HEK293T (cell line): ENCODE measurements at regions not wholly inside any gene's neighbourhood (a gene's known extent, or its start where the extent isn't known, plus 50 kb on each side); places are given as distances from the start of the nearest gene placed in this dataset.

ENCODE experiments used
- CTCF ChIA-PET: fragments of 350-600 bp; formaldehyde crosslinking; extraction: SDS; loops from one replicate; lab custom pipeline; 2021; ENCODE audit warnings: antibody characterized with exemption, inconsistent platforms; lab: Yijun Ruan, JAX
- POLR2A ChIA-PET: fragments of 350-600 bp; formaldehyde crosslinking; extraction: SDS; loops from one replicate; lab custom pipeline; 2020; ENCODE audit warnings: antibody characterized with exemption, inconsistent platforms; lab: Yijun Ruan, JAX
- DNase-seq: peaks from one replicate; pipeline ENCODE4 v3.0.0; 2012; ENCODE audit warnings: mixed read lengths; ENCODE audit errors: extremely low spot score
- ARNT ChIP-seq: fragments of 450-650 bp; IDR thresholded peaks from 2 replicates; pipeline ENCODE4 v1.6.1; 2017; ENCODE audit warnings: mild to moderate bottlenecking
- BHLHE40 ChIP-seq: fragments of 450-650 bp; IDR thresholded peaks from 2 replicates; pipeline ENCODE4 v1.6.1; 2016; ENCODE audit warnings: mild to moderate bottlenecking, moderate library complexity, borderline replicate concordance
- CTBP1 ChIP-seq: fragments of 450-650 bp; IDR thresholded peaks from 2 replicates; pipeline ENCODE4 v1.6.1; 2016; ENCODE audit warnings: borderline replicate concordance
- ELF4 ChIP-seq: fragments of 450-650 bp; IDR thresholded peaks from 2 replicates; pipeline ENCODE4 v1.6.1; 2017; ENCODE audit warnings: antibody characterized with exemption
- FOXA1 ChIP-seq: fragments of 450-650 bp; IDR thresholded peaks from 2 replicates; pipeline ENCODE4 v1.6.1; 2016; ENCODE audit warnings: mild to moderate bottlenecking
- FOXK2 ChIP-seq: fragments of 450-650 bp; IDR thresholded peaks from 2 replicates; pipeline ENCODE4 v1.6.1; 2016; ENCODE audit warnings: mild to moderate bottlenecking
- FOXM1 ChIP-seq: fragments of 450-650 bp; IDR thresholded peaks from 2 replicates; pipeline ENCODE4 v1.6.1; 2017; ENCODE audit warnings: mild to moderate bottlenecking, borderline replicate concordance
- HDGF ChIP-seq: fragments of 450-650 bp; IDR thresholded peaks from 2 replicates; pipeline ENCODE4 v1.6.1; 2017; ENCODE audit warnings: antibody characterized with exemption, borderline replicate concordance
- L3MBTL2 ChIP-seq: fragments of 450-650 bp; conservative IDR thresholded peaks from 2 replicates; pipeline ENCODE4 v1.6.1; 2016; ENCODE audit warnings: mild to moderate bottlenecking
- LEF1 ChIP-seq: fragments of 450-650 bp; IDR thresholded peaks from 2 replicates; pipeline ENCODE4 v1.6.1; 2017; ENCODE audit warnings: mild to moderate bottlenecking, borderline replicate concordance
- NFRKB ChIP-seq: fragments of 450-650 bp; IDR thresholded peaks from 2 replicates; pipeline ENCODE4 v1.6.1; 2016; ENCODE audit warnings: mild to moderate bottlenecking, moderate library complexity
- SP1 ChIP-seq: fragments of 450-650 bp; IDR thresholded peaks from 2 replicates; pipeline ENCODE4 v1.6.1; 2017
- SUZ12 ChIP-seq: fragments of 450-650 bp; IDR thresholded peaks from 2 replicates; pipeline ENCODE4 v1.6.1; 2016; ENCODE audit warnings: mild to moderate bottlenecking
- TARDBP ChIP-seq: fragments of 450-650 bp; IDR thresholded peaks from 2 replicates; pipeline ENCODE4 v1.6.1; 2016
- ZNF384 ChIP-seq: fragments of 450-650 bp; IDR thresholded peaks from 2 replicates; pipeline ENCODE4 v1.6.1; 2016
- TF ChIP-seq, protein P1 (sequence below): fragments of 450-650 bp; IDR thresholded peaks from 2 replicates; pipeline ENCODE4 v1.6.1; 2016

DNA sequence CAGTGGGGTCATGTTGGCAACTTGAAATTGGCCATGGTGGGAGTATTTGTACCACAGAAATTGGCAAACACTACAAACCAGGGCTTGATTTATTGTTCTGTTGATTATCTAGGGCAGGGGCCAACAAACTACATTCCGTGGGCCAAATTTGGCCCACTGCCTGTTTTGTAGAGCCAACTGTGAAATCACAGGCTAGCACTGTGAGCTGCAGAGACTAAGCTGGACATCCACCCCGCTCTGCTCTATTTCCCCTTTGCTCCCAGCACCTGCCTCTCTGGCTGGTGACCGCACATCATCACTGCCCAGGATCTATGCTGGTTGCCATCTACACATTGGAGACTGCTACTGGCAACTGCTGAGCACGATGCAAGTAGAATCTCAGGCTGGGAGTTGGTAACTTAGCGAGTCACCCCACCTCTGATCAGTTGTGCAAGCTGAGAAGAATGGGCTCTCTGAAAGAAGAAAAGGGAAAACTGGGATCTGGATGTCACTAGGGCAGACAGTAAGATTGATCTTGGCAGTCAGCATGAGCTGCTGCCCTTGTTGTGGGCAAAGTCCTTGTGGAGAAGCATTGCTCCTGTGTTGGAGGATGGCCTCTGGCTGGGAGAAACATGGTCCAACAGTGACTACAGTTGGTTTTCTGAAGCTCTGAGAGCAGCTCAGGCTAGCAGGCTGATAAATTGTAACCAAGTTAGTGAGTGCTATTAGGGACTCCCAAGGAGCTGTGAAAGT lies 144.7 kb upstream of the RAD23B start:
- ChIA-PET POLR2A (no interaction called here), CTCF (interaction anchor here (0.6 to 1.4 kb wide), 4 partner anchors 12 to 1526 kb away, joined by 3 to 7 read pairs (median 4); no protein-coding TSS in a partner anchor)
- TF ChIP-seq HDGF (no peak), SUZ12 (no peak), ARNT (no peak), L3MBTL2 (no peak), LEF1 (no peak)
- DNase-seq = no peak

DNA sequence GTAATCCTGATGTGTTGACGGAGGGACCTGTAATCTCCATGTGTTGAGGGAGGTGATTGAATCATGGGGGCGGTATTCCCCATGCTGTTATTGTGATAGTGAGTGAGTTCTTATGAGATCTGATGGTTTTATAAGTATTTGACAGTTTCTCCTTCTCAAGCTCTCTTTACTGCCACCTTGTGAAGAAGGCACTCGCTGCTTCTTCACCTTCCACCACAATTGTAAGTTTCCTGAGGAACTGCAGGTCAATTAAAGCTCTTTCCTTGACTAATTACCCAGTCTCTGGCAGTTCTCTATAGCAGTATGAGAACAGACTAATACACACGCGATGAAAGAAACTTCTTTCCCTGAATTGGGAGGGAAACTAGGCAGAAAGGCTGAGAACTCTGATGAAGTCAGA lies 141.1 kb upstream of the RAD23B start:
- CTCF ChIA-PET = no interaction called here
- TF ChIP-seq FOXM1 (no peak), ARNT (no peak), LEF1 (no peak), TARDBP (no peak), ELF4 (no peak), CTBP1 (no peak), FOXK2 (no peak), SP1 (no peak), L3MBTL2 (no peak), FOXA1 (no peak), BHLHE40 (no peak), NFRKB (no peak), HDGF (no peak), ZNF384 (no peak), SUZ12 (no peak)
- TF ChIP-seq, protein P1, sequence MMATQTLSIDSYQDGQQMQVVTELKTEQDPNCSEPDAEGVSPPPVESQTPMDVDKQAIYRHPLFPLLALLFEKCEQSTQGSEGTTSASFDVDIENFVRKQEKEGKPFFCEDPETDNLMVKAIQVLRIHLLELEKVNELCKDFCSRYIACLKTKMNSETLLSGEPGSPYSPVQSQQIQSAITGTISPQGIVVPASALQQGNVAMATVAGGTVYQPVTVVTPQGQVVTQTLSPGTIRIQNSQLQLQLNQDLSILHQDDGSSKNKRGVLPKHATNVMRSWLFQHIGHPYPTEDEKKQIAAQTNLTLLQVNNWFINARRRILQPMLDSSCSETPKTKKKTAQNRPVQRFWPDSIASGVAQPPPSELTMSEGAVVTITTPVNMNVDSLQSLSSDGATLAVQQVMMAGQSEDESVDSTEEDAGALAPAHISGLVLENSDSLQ = no peak
- DNase-seq = no peak
- POLR2A ChIA-PET = interaction anchor here (0.5 to 1.3 kb wide), 2 partner anchors 199 to 278 kb away, joined by 3 read pairs; no protein-coding TSS in a partner anchor

DNA sequence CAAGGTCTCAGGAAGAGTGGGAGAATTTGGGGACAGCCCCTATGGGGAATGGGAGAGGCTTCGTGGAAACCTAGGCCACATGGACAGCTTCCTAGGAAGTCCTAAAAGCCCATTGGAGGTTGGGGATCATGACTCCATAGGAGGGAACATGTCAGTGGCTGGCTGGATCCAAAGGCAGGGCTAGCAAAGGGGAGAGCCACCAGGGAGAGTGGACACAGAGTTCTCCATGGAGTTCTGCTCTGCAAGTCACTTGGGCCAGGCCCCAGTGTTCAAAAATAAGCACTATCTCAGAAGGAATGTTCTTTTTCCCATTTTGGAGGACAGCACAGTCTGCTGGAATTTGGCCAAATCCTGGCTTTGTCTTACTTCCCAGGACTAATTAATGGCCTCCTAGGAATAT lies 140.6 kb upstream of the RAD23B start:
- no peak for TF ChIP-seq ZNF384
- no peak for TF ChIP-seq NFRKB
- no peak for TF ChIP-seq BHLHE40
- TF ChIP-seq SP1 = no peak
- TF ChIP-seq LEF1 = no peak
- no peak for TF ChIP-seq ELF4
- no peak for TF ChIP-seq FOXK2
- TF ChIP-seq FOXM1 = no peak
- no peak for TF ChIP-seq L3MBTL2
- TF ChIP-seq, protein P1 = no peak
- TF ChIP-seq FOXA1 = no peak
- no peak for TF ChIP-seq SUZ12
- TF ChIP-seq ARNT = no peak
- no peak for TF ChIP-seq HDGF
- no peak for TF ChIP-seq TARDBP
- TF ChIP-seq CTBP1 = no peak
- ChIA-PET POLR2A (interaction anchor here (0.5 to 1.3 kb wide), 2 partner anchors 199 to 279 kb away, joined by 3 read pairs; no protein-coding TSS in a partner anchor), CTCF (no interaction called here)
- DNase-seq = no peak

DNA sequence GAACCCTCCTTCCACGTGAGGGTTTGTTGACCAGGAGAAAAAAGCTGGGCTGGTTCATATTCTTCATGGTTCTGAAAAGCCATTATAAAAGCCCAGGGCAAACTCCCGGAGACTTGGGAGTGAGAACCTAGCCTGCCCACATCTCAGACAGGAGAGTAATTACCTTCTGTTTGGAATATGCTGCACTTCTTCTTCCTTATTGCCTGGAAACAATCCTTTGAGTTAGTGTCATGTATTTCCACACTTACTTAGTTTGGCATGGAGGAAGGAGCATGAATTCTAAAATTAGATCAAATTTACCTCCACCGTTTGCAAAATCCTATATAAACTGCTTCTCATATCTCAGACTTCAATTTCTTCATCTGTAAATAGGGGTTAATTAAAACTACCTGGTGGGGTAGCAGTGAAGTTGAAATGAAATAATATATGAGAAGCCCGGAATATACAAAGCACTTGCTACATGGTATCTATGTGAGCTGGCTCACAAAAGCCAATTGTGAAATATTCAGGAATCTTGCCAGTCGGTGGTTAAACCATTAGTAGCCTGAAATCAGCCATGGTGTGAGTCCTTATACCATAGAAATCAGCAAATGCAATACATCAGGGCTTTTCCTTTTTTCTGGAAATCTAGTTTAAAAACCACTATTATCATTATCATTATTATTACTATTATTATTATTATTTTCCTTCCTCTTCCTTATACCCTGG lies 140.0 kb upstream of the RAD23B start:
- no peak for DNase-seq
- TF ChIP-seq NFRKB (no peak), BHLHE40 (no peak), HDGF (no peak), SP1 (no peak), FOXM1 (no peak), CTBP1 (no peak), FOXA1 (no peak)
- POLR2A ChIA-PET = no interaction called here
- CTCF ChIA-PET = interaction anchor here (0.6 to 0.7 kb wide), 2 partner anchors 29 to 1135 kb away, joined by 4 to 7 read pairs; no protein-coding TSS in a partner anchor

DNA sequence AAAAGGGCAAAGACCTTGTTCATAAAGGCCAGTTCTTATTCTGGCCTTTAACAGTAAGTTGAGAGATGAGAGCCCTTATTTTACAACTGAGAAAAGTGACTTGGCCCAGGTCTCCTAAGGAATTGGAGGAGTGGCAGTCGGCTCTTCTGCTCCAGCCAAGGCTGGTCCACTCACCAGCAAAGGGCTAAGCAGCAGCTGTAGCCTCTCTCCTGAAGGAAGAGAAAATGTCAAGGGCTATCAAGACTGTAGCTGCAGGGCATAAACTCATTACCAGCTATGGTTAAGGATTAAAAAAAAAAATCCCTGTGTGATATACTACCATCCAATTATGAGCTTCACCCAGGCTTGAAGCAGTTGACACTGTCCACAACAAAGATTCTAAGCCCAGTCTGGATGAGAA lies 138.6 kb upstream of the RAD23B start:
- TF ChIP-seq LEF1 (no peak), CTBP1 (no peak), TARDBP (no peak)
- POLR2A ChIA-PET = no interaction called here
- CTCF ChIA-PET = no interaction called here
- DNase-seq = no peak

DNA sequence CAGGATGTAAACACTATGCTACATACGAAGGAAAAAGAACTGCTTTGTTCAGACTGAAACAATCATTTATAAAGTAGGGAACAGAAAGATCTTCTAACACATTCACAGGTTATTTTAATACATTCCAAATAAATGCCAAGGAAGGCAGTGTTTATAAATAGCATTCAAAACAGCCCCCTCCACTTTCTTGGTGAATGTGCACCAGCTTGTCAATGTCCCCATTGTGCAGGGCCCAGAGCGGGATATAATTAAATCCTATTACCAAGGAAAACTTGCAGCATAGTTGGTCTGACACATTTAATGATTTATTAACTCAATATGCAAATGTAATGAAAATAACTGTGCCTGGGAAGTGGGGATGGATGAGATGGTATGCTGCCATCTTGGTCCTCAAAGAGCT lies 135.9 kb upstream of the RAD23B start:
- ChIA-PET POLR2A (no interaction called here), CTCF (no interaction called here)
- DNase-seq = no peak
- no peak for TF ChIP-seq BHLHE40
- no peak for TF ChIP-seq L3MBTL2
- no peak for TF ChIP-seq ELF4
- TF ChIP-seq FOXK2 = no peak
- no peak for TF ChIP-seq FOXM1
